MM.1S (cell line): ENCODE measurements at regions not wholly inside any gene's neighbourhood (a gene's known extent, or its start where the extent isn't known, plus 50 kb on each side); places are given as distances from the start of the nearest gene placed in this dataset.

Experiments used
- DNase-seq: peaks from one replicate; pipeline ENCODE4 v3.0.0-alpha.2; 2015
- H2AFZ ChIP-seq: fragments of 300-600 bp; sonication (generic); 2 replicates; pipeline ENCODE4 v1.6.0; 2016; ENCODE audit warnings: antibody characterized with exemption, low read length
- H3F3A ChIP-seq: fragments of 300-600 bp; sonication (generic); 2 replicates; pipeline ENCODE4 v1.6.1; 2016; ENCODE audit warnings: mild to moderate bottlenecking, antibody characterized with exemption, low read length, moderate library complexity, mixed read lengths; ENCODE audit not compliant: insufficient read depth
- H3K27ac ChIP-seq: fragments of 300-600 bp; sonication (generic); 2 replicates; pipeline ENCODE4 v1.5.1; 2016; ENCODE audit warnings: mild to moderate bottlenecking, low read length
- H3K27me3 ChIP-seq: fragments of 300-600 bp; sonication (generic); replicated peaks from 2 replicates; pipeline ENCODE4 v1.6.0; 2016; ENCODE audit warnings: low read length; ENCODE audit not compliant: insufficient read depth
- H3K36me3 ChIP-seq: fragments of 300-600 bp; sonication (generic); replicated peaks from 2 replicates; pipeline ENCODE4 v1.6.1; 2016; ENCODE audit warnings: mild to moderate bottlenecking, low read length, mixed read lengths; ENCODE audit not compliant: insufficient read depth
- H3K4me1 ChIP-seq: fragments of 300-600 bp; sonication (generic); 2 replicates; pipeline ENCODE4 v1.6.1; 2016; ENCODE audit warnings: low read length, mixed read lengths
- H3K4me2 ChIP-seq: fragments of 300-600 bp; sonication (generic); 2 replicates; pipeline ENCODE4 v1.6.0; 2016; ENCODE audit warnings: low read depth, low read length
- H3K4me3 ChIP-seq: fragments of 300-600 bp; sonication (generic); 2 replicates; pipeline ENCODE4 v1.5.1; 2016; ENCODE audit warnings: low read length, mixed read lengths
- H3K79me2 ChIP-seq: fragments of 300-600 bp; sonication (generic); 2 replicates; pipeline ENCODE4 v1.6.1; 2016; ENCODE audit warnings: mixed run types, low read length, mixed read lengths
- H3K9ac ChIP-seq: fragments of 300-600 bp; sonication (generic); 2 replicates; pipeline ENCODE4 v1.6.1; 2016; ENCODE audit warnings: low read length, mixed read lengths
- H3K9me2 ChIP-seq: fragments of 300-600 bp; sonication (generic); replicated peaks from 2 replicates; pipeline ENCODE4 v1.6.1; 2016; ENCODE audit warnings: mild to moderate bottlenecking, low read length, mixed read lengths; ENCODE audit not compliant: insufficient read depth
- H3K9me3 ChIP-seq: fragments of 300-600 bp; sonication (generic); replicated peaks from 2 replicates; pipeline ENCODE4 v1.6.1; 2016; ENCODE audit warnings: mild to moderate bottlenecking, low read length, mixed read lengths; ENCODE audit not compliant: insufficient read depth
- H4K20me1 ChIP-seq: fragments of 300-600 bp; sonication (generic); 2 replicates; pipeline ENCODE4 v1.6.1; 2016; ENCODE audit warnings: mild to moderate bottlenecking, low read length, moderate library complexity, mixed read lengths; ENCODE audit not compliant: insufficient read depth
- EZH2 ChIP-seq: fragments of 300-600 bp; sonication (generic); optimal IDR thresholded peaks from 2 replicates; pipeline ENCODE3; 2017; ENCODE audit warnings: low read depth, mild to moderate bottlenecking, antibody characterized with exemption, low read length, mixed read lengths
- EZH2phosphoT487 ChIP-seq: fragments of 300-600 bp; sonication (generic); IDR thresholded peaks from 2 replicates; pipeline ENCODE4 v1.6.1; 2018; ENCODE audit warnings: antibody characterized with exemption, low read length
- TF ChIP-seq, protein P1 (sequence below): fragments of 300-600 bp; sonication (generic); IDR thresholded peaks from 2 replicates; pipeline ENCODE4 v1.5.1; 2016; ENCODE audit warnings: antibody characterized with exemption, low read length, mixed read lengths

DNA sequence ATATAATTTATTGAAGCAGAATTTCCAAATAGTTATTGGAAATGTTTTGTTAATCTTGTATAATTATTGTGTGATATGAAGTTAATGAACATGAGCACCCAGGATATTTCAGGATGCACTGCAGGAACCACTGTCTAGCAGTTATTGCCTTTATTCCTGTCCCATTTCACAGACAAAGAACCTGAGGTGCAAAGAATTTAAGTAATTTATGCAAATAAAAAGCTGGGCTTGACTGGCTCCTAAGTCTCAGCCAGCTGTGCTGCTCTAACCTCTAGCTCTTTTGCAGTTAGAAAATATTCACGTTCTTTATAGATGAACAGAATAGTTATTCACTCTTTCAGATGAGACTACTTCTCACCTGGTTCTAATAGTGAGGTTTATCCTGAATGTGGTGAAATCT lies 50.0 kb upstream of the NUDT12 start:
- Histone ChIP-seq H4K20me1 (no peaks in the 10 kb centered on the region), H3K9me3 (no peaks in the 10 kb centered on the region), H2AFZ (no peak overlapping the region), H3K9me2 (no peaks in the 10 kb centered on the region), H3K4me3 (no peak overlapping the region), H3K27me3 (no peaks in the 10 kb centered on the region), H3K79me2 (no peaks in the 10 kb centered on the region), H3K9ac (no peak overlapping the region), H3F3A (no peaks in the 10 kb centered on the region), H3K36me3 (no peaks in the 10 kb centered on the region), H3K27ac (no peak overlapping the region), H3K4me2 (no peak overlapping the region), H3K4me1 (no peaks in the 10 kb centered on the region)
- TF ChIP-seq EZH2 (no peak), EZH2phosphoT487 (no peak)
- TF ChIP-seq, protein P1, sequence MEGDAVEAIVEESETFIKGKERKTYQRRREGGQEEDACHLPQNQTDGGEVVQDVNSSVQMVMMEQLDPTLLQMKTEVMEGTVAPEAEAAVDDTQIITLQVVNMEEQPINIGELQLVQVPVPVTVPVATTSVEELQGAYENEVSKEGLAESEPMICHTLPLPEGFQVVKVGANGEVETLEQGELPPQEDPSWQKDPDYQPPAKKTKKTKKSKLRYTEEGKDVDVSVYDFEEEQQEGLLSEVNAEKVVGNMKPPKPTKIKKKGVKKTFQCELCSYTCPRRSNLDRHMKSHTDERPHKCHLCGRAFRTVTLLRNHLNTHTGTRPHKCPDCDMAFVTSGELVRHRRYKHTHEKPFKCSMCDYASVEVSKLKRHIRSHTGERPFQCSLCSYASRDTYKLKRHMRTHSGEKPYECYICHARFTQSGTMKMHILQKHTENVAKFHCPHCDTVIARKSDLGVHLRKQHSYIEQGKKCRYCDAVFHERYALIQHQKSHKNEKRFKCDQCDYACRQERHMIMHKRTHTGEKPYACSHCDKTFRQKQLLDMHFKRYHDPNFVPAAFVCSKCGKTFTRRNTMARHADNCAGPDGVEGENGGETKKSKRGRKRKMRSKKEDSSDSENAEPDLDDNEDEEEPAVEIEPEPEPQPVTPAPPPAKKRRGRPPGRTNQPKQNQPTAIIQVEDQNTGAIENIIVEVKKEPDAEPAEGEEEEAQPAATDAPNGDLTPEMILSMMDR: no peak
- DNase-seq: no peak
